H1 (cell line): ENCODE measurements at regions not wholly inside any gene's neighbourhood (a gene's known extent, or its start where the extent isn't known, plus 50 kb on each side); places are given as distances from the start of the nearest gene placed in this dataset.

Experiments
- CTCF ChIA-PET: fragments of 300-600 bp; sonication (Branson Sonifier 250); formaldehyde crosslinking; loops from one replicate; lab custom pipeline; 2021; ENCODE audit not compliant: partially characterized antibody; lab: Charles Lee
- POLR2A ChIA-PET: fragments of 300-600 bp; sonication (Branson Sonifier 250); formaldehyde crosslinking; loops from one replicate; lab custom pipeline; 2021; ENCODE audit warnings: inconsistent platforms; ENCODE audit not compliant: partially characterized antibody; lab: Charles Lee
- DNase-seq, 2 experiments: peaks; one replicate each; pipeline versions ENCODE4 v3.0.0 to v3.0.0-alpha.2; 2010 to 2022; ENCODE audit warnings: low spot score in 2 of 2, low read depth in 1 of 2, mixed read lengths in 1 of 2
- FAIRE-seq: peaks from 2 replicates; lab custom pipeline; 2011; peaks lifted over from hg19 to GRCh38; lab: Jason Lieb, UNC
- H2AFZ ChIP-seq: 2 replicates; pipeline ENCODE4 v1.8.1; 2012; ENCODE audit warnings: low read length, inconsistent platforms
- H2AK5ac ChIP-seq: 2 replicates; pipeline ENCODE4 v1.6.1; 2013; ENCODE audit warnings: low read depth, low read length
- H2BK120ac ChIP-seq: replicated peaks from 2 replicates; pipeline ENCODE3; 2013; ENCODE audit warnings: low read depth, low read length, inconsistent platforms
- H2BK12ac ChIP-seq: 2 replicates; pipeline ENCODE4 v1.6.1; 2013; ENCODE audit warnings: low read depth, low read length
- H2BK15ac ChIP-seq: 2 replicates; pipeline ENCODE4 v1.6.1; 2013; ENCODE audit warnings: low read length
- H2BK20ac ChIP-seq: 2 replicates; pipeline ENCODE4 v1.6.1; 2013; ENCODE audit warnings: low read length
- H2BK5ac ChIP-seq: 2 replicates; pipeline ENCODE4 v1.6.1; 2013; ENCODE audit warnings: low read depth, low read length
- H3K14ac ChIP-seq: 2 replicates; pipeline ENCODE4 v1.6.1; 2013; ENCODE audit warnings: inconsistent platforms; ENCODE audit not compliant: insufficient read length
- H3K18ac ChIP-seq: 2 replicates; pipeline ENCODE4 v1.6.1; 2013; ENCODE audit warnings: low read length; ENCODE audit errors: extremely low read depth
- H3K23ac ChIP-seq: 2 replicates; pipeline ENCODE4 v1.6.1; 2013; ENCODE audit warnings: inconsistent platforms; ENCODE audit not compliant: insufficient read length
- H3K23me2 ChIP-seq: 2 replicates; pipeline ENCODE4 v1.6.1; 2013; ENCODE audit warnings: low read depth, low read length
- H3K27ac ChIP-seq: 2 replicates; pipeline ENCODE4 v1.6.1; 2011; ENCODE audit warnings: low read depth, low read length, inconsistent platforms
- H3K27me3 ChIP-seq, 4 experiments: replicated peaks in 1 of 4; 1 replicate in 1 of 4; 2 replicates in 3 of 4; pipeline versions ENCODE4 v1.6.1 to v1.8.1; 2011 to 2013; ENCODE audit warnings: low read length in 3 of 4, mild to moderate bottlenecking in 3 of 4, inconsistent platforms in 2 of 4, mixed read lengths in 2 of 4, moderate library complexity in 1 of 4; ENCODE audit not compliant: control insufficient read depth in 3 of 4, insufficient read depth in 3 of 4; ENCODE audit errors: extremely low read depth in 1 of 4
- H3K36me3 ChIP-seq, 4 experiments: 2 replicates each; pipeline versions ENCODE4 v1.6.1 to v1.8.1; 2011 to 2013; ENCODE audit warnings: mild to moderate bottlenecking in 4 of 4, low read length in 3 of 4, moderate library complexity in 2 of 4, control low read depth in 1 of 4, inconsistent platforms in 1 of 4; ENCODE audit not compliant: insufficient read depth in 4 of 4, control insufficient read depth in 2 of 4
- H3K4ac ChIP-seq: replicated peaks from 2 replicates; pipeline ENCODE3; 2013; ENCODE audit warnings: low read length, low read depth, mixed read lengths, inconsistent platforms; ENCODE audit not compliant: insufficient read length
- H3K4me1 ChIP-seq, 4 experiments: replicated peaks in 1 of 4; 1 replicate in 1 of 4; 2 replicates in 3 of 4; pipeline versions ENCODE4 v1.6.1 to v1.8.1; 2011 to 2013; ENCODE audit warnings: low read length in 3 of 4, inconsistent platforms in 2 of 4, mixed read lengths in 1 of 4; ENCODE audit not compliant: insufficient read depth in 4 of 4, control insufficient read depth in 3 of 4
- H3K4me2 ChIP-seq, 2 experiments: 2 replicates each; pipeline versions ENCODE4 v1.6.1 to v1.8.1; 2011 to 2013; ENCODE audit warnings: low read depth in 2 of 2, low read length in 2 of 2, control low read depth in 1 of 2, inconsistent platforms in 1 of 2, mild to moderate bottlenecking in 1 of 2; ENCODE audit not compliant: insufficient read depth in 1 of 2
- H3K4me3 ChIP-seq, 4 experiments: fragments of 200-600, 300-600 bp in 1 of 4; sonication (generic), shearing (Covaris generic), sonication (Bioruptor Twin) in 1 of 4; 2 replicates each; pipeline versions ENCODE4 v1.5.1 to v1.8.1; 2011 to 2016; ENCODE audit warnings: low read length in 4 of 4, low read depth in 3 of 4, control low read depth in 2 of 4, inconsistent platforms in 2 of 4, mild to moderate bottlenecking in 2 of 4, mixed read lengths in 1 of 4, moderate library complexity in 1 of 4; ENCODE audit not compliant: insufficient read depth in 2 of 4; ENCODE audit errors: extremely low read depth in 1 of 4
- H3K56ac ChIP-seq: replicated peaks from 2 replicates; pipeline ENCODE3; 2013; ENCODE audit warnings: low read depth, mild to moderate bottlenecking, mixed read lengths, low read length, inconsistent platforms; ENCODE audit not compliant: insufficient read length
- H3K79me1 ChIP-seq: 2 replicates; pipeline ENCODE4 v1.6.1; 2013; ENCODE audit warnings: low read depth, low read length, control low read depth
- H3K79me2 ChIP-seq, 2 experiments: 2 replicates each; pipeline versions ENCODE4 v1.6.1 to v1.8.1; 2012 to 2013; ENCODE audit warnings: low read length in 2 of 2, mild to moderate bottlenecking in 2 of 2, inconsistent platforms in 1 of 2; ENCODE audit not compliant: insufficient read depth in 2 of 2, control insufficient read depth in 1 of 2
- H3K9ac ChIP-seq, 4 experiments: replicated peaks in 1 of 4; 1 replicate in 1 of 4; 2 replicates in 3 of 4; pipeline versions ENCODE4 v1.6.1 to v1.8.1; 2011 to 2013; ENCODE audit warnings: low read depth in 3 of 4, low read length in 3 of 4, control low read depth in 2 of 4, mild to moderate bottlenecking in 2 of 4, moderate library complexity in 2 of 4, inconsistent platforms in 1 of 4; ENCODE audit errors: extremely low read depth in 1 of 4
- H3K9me3 ChIP-seq, 2 experiments: 2 replicates each; pipeline versions ENCODE4 v1.6.1 to v1.8.1; 2012 to 2013; ENCODE audit warnings: mild to moderate bottlenecking in 2 of 2, moderate library complexity in 2 of 2, control low read depth in 1 of 2, inconsistent platforms in 1 of 2, low read depth in 1 of 2, low read length in 1 of 2, mixed read lengths in 1 of 2; ENCODE audit not compliant: insufficient read depth in 2 of 2
- H4K20me1 ChIP-seq, 2 experiments: replicated peaks in 1 of 2; 2 replicates each; pipeline versions ENCODE3 to v1.8.1; 2011 to 2013; ENCODE audit warnings: inconsistent platforms in 2 of 2, low read length in 2 of 2, mild to moderate bottlenecking in 1 of 2; ENCODE audit not compliant: insufficient read depth in 2 of 2, control insufficient read depth in 1 of 2
- H4K5ac ChIP-seq: 2 replicates; pipeline ENCODE4 v1.6.1; 2013; ENCODE audit warnings: low read length, low read depth, mixed read lengths, inconsistent platforms; ENCODE audit not compliant: insufficient read length
- H4K8ac ChIP-seq: 2 replicates; pipeline ENCODE4 v1.8.0; 2013; ENCODE audit warnings: mild to moderate bottlenecking, moderate library complexity, low read length, inconsistent platforms; ENCODE audit not compliant: insufficient read depth; ENCODE audit errors: extremely low read depth
- H4K91ac ChIP-seq: replicated peaks from 2 replicates; pipeline ENCODE3; 2013; ENCODE audit warnings: low read length, mixed read lengths, inconsistent platforms; ENCODE audit not compliant: insufficient read length
- CBX5 ChIP-seq: fragments of 300-800, 300-1000 bp; sonication (generic); IDR thresholded peaks from 2 replicates; pipeline ENCODE4 v1.7.1; 2016; ENCODE audit warnings: antibody characterized with exemption, low read length, low read depth
- CEBPB ChIP-seq: IDR thresholded peaks from 2 replicates; pipeline ENCODE4 v1.6.1; 2012; ENCODE audit warnings: low read depth, low read length
- EGR1 ChIP-seq: IDR thresholded peaks from 2 replicates; pipeline ENCODE4 v1.6.1; 2011; ENCODE audit warnings: low read depth, low read length, borderline replicate concordance
- HDAC6 ChIP-seq: IDR thresholded peaks from one replicate; pipeline ENCODE4 v1.7.1; 2012; ENCODE audit warnings: low read depth, mild to moderate bottlenecking, inconsistent platforms, low read length, moderate library complexity
- JUN ChIP-seq: IDR thresholded peaks from 2 replicates; pipeline ENCODE4 v1.6.1; 2011; ENCODE audit warnings: low read depth, mild to moderate bottlenecking, improper control_type of control experiment, low read length
- KDM5A ChIP-seq: fragments of 200-600 bp; IDR thresholded peaks from 2 replicates; pipeline ENCODE4 v1.7.1; 2012; ENCODE audit warnings: mild to moderate bottlenecking, low read length, inconsistent platforms, mixed read lengths
- MAFK ChIP-seq: IDR thresholded peaks from 2 replicates; pipeline ENCODE4 v1.6.1; 2012; ENCODE audit warnings: low read depth, mild to moderate bottlenecking, improper control_type of control experiment, low read length
- MAX ChIP-seq: IDR thresholded peaks from 2 replicates; pipeline ENCODE4 v1.6.1; 2012; ENCODE audit warnings: inconsistent platforms
- PHF8 ChIP-seq: fragments of 200-600 bp; sonication (generic); conservative IDR thresholded peaks from 2 replicates; pipeline ENCODE4 v1.7.1; 2012; ENCODE audit warnings: low read depth, mild to moderate bottlenecking, inconsistent platforms, low read length, moderate library complexity
- POLR2A ChIP-seq, 2 experiments: IDR thresholded peaks; 1 replicate in 1 of 2; 2 replicates in 1 of 2; pipeline ENCODE4 v1.6.1; 2011; ENCODE audit warnings: low read depth in 2 of 2, low read length in 2 of 2, mild to moderate bottlenecking in 2 of 2; ENCODE audit errors: control extremely low read depth in 1 of 2
- POU5F1 ChIP-seq: IDR thresholded peaks from 2 replicates; pipeline ENCODE4 v1.6.1; 2011; ENCODE audit warnings: low read depth, mild to moderate bottlenecking, low read length, moderate library complexity
- RFX5 ChIP-seq: IDR thresholded peaks from 2 replicates; pipeline ENCODE4 v1.6.1; 2011; ENCODE audit warnings: low read depth, low read length, improper control_type of control experiment, borderline replicate concordance
- RNF2 ChIP-seq: fragments of 200-900, 300-1000 bp; sonication (generic); IDR thresholded peaks from 2 replicates; pipeline ENCODE4 v1.7.1; 2016; ENCODE audit warnings: borderline replicate concordance, low read depth, mild to moderate bottlenecking, antibody characterized with exemption, low read length; ENCODE audit not compliant: poor library complexity, severe bottlenecking; ENCODE audit errors: missing control alignments
- SAP30 ChIP-seq: fragments of 300-600 bp; sonication (generic); IDR thresholded peaks from 2 replicates; pipeline ENCODE4 v1.7.1; 2012; ENCODE audit warnings: low read length, moderate library complexity, mild to moderate bottlenecking, inconsistent platforms; ENCODE audit not compliant: insufficient read depth, insufficient replicate concordance
- SIX5 ChIP-seq: IDR thresholded peaks from 2 replicates; pipeline ENCODE4 v1.6.1; 2011; ENCODE audit warnings: mild to moderate bottlenecking, low read depth, low read length
- TEAD4 ChIP-seq: IDR thresholded peaks from 2 replicates; pipeline ENCODE4 v1.6.1; 2012; ENCODE audit warnings: low read depth, low read length, inconsistent platforms, mixed read lengths
- WGBS, 2 experiments: shearing (Covaris generic) in 1 of 2; methylation state at CpG; one replicate each; pipeline versions ENCODE4 v1.1.6 to v1.1.7; 2013 to 2015; ENCODE audit warnings: low lambda C conversion rate in 2 of 2, mixed read lengths in 2 of 2, inconsistent platforms in 1 of 2, low coverage in 1 of 2, missing lambda C conversion rate in 1 of 2; ENCODE audit not compliant: insufficient replicate concordance in 2 of 2, insufficient coverage in 1 of 2, insufficient read length in 1 of 2; ENCODE audit errors: extremely low coverage in 1 of 2, missing lambda C conversion rate in 1 of 2; 5-methylcytosine and 5-hydroxymethylcytosine counted together

GRCh38 chr3:64930891-64931290, 243.1 kb upstream of the ADAMTS9 start:
- H3K36me3 ChIP-seq: no peaks in the 10 kb centered on the region
- no peak overlapping the region for H3K27ac ChIP-seq
- CTCF ChIA-PET: interaction anchor here (1.3 kb wide), 1 partner anchor 10 kb away, joined by 3 read pairs; no protein-coding TSS in a partner anchor

More at GRCh38 chr3:64930891-64931290, 243.1 kb upstream of the ADAMTS9 start:
- no peak overlapping the region for H4K5ac ChIP-seq
- H3K56ac ChIP-seq: no peak overlapping the region
- H2AK5ac ChIP-seq: no peak overlapping the region
- no peak for DNase-seq
- H2BK12ac ChIP-seq: no peak overlapping the region
- POLR2A ChIA-PET: no interaction called here
- no peak for FAIRE-seq
- no peak for TF ChIP-seq SAP30
- TF ChIP-seq SIX5: no peak
- no peak for TF ChIP-seq JUN
- no peak for TF ChIP-seq MAX
- TF ChIP-seq POLR2A (IDR thresholded peaks at IDR 0.05; ENCODE audit: control extremely low read depth in 1 of 2, low read depth in 2 of 2, low read length in 2 of 2): no peak
- no peak for TF ChIP-seq TEAD4
- no peak for TF ChIP-seq POU5F1
- TF ChIP-seq HDAC6: no peak
- no peak for TF ChIP-seq RFX5
- TF ChIP-seq CEBPB: no peak
- TF ChIP-seq RNF2: no peak
- TF ChIP-seq CBX5: no peak
- no peak for TF ChIP-seq KDM5A
- TF ChIP-seq MAFK: no peak
- TF ChIP-seq EGR1: no peak
- no peak for TF ChIP-seq PHF8
- H2BK20ac ChIP-seq: no peak overlapping the region
- no peak overlapping the region for H3K4ac ChIP-seq
- H3K23ac ChIP-seq: no peak overlapping the region
- H3K27me3 ChIP-seq: no peaks in the 10 kb centered on the region
- no peaks in the 10 kb centered on the region for H3K79me2 ChIP-seq
- no peak overlapping the region for H3K4me2 ChIP-seq
- no peak overlapping the region for H3K4me3 ChIP-seq
- H3K23me2 ChIP-seq: no peaks in the 10 kb centered on the region
- no peaks in the 10 kb centered on the region for H4K20me1 ChIP-seq
- H4K91ac ChIP-seq: no peak overlapping the region
- H3K9me3 ChIP-seq: no peaks in the 10 kb centered on the region
- H3K9ac ChIP-seq: no peak overlapping the region
- WGBS, 2 experiments: 77% methylated on average over 2 of the region's 2 CpGs; no CpG with 5 or more reads in 1 of the 2 experiments
- H3K18ac ChIP-seq: no peak overlapping the region
- no peaks in the 10 kb centered on the region for H3K79me1 ChIP-seq
- no peaks in the 10 kb centered on the region for H3K4me1 ChIP-seq
- H2AFZ ChIP-seq: no peak overlapping the region
- no peak overlapping the region for H4K8ac ChIP-seq
- no peak overlapping the region for H2BK5ac ChIP-seq
- H2BK120ac ChIP-seq: no peak overlapping the region
- H3K14ac ChIP-seq: no peak overlapping the region
- H2BK15ac ChIP-seq: no peak overlapping the region
